A673 (cell line): ENCODE measurements at regions not wholly inside any gene's neighbourhood (a gene's known extent, or its start where the extent isn't known, plus 50 kb on each side); places are given as distances from the start of the nearest gene placed in this dataset.

ENCODE experiments used
- BruUV-seq: library from RNA; stranded (reverse); fragments of 400-500 nt; replicated peaks from 2 replicates; lab custom pipeline; 2021; lab: Mats Ljungman, UMichigan
- CTCF ChIA-PET: fragments of 300-600 bp; sonication (Branson Sonifier 250); formaldehyde crosslinking; loops from one replicate; lab custom pipeline; 2022; ENCODE audit warnings: antibody characterized with exemption; lab: Charles Lee
- POLR2A ChIA-PET: fragments of 300-600 bp; sonication (Branson Sonifier 250); formaldehyde crosslinking; loops from one replicate; lab custom pipeline; 2022; ENCODE audit warnings: antibody characterized with exemption; ENCODE audit not compliant: low non-redundant PET; lab: Charles Lee
- DNase-seq: peaks from one replicate; pipeline ENCODE4 v3.0.0-alpha.2; 2015; ENCODE audit warnings: low spot score
- H3K27ac ChIP-seq: fragments of 200-600 bp; sonication (generic); 2 replicates; pipeline ENCODE4 v1.5.1; 2016; ENCODE audit warnings: mixed run types, low read depth, mild to moderate bottlenecking, mixed read lengths, antibody characterized with exemption, low read length; ENCODE audit not compliant: poor library complexity, severe bottlenecking
- H3K27me3 ChIP-seq: fragments of 200-600 bp; sonication (generic); replicated peaks from 2 replicates; pipeline ENCODE4 v1.6.1; 2017; ENCODE audit warnings: mixed run types, low read depth, mild to moderate bottlenecking, mixed read lengths, antibody characterized with exemption, low read length; ENCODE audit not compliant: insufficient read depth, poor library complexity
- H3K36me3 ChIP-seq: fragments of 200-600 bp; sonication (generic); 2 replicates; pipeline ENCODE4 v1.6.1; 2016; ENCODE audit warnings: mixed run types, mild to moderate bottlenecking, mixed read lengths, antibody characterized with exemption, low read length; ENCODE audit not compliant: insufficient read depth, poor library complexity, severe bottlenecking
- H3K4me1 ChIP-seq: fragments of 200-600 bp; sonication (generic); 2 replicates; pipeline ENCODE4 v1.6.1; 2017; ENCODE audit warnings: mixed run types, mild to moderate bottlenecking, mixed read lengths, antibody characterized with exemption, low read length; ENCODE audit not compliant: insufficient read depth, poor library complexity, severe bottlenecking
- H3K4me3 ChIP-seq: fragments of 200-600 bp; sonication (generic); 2 replicates; pipeline ENCODE4 v1.5.1; 2016; ENCODE audit warnings: low read depth, mixed run types, mild to moderate bottlenecking, mixed read lengths, low read length; ENCODE audit not compliant: poor library complexity, severe bottlenecking
- H3K9me3 ChIP-seq: fragments of 200-600 bp; sonication (generic); 2 replicates; pipeline ENCODE4 v1.6.1; 2016; ENCODE audit warnings: mixed run types, low read depth, mild to moderate bottlenecking, mixed read lengths, antibody characterized with exemption, low read length; ENCODE audit not compliant: poor library complexity, severe bottlenecking
- CTCF ChIP-seq: fragments of 300-800, 200-600 bp; sonication (generic); conservative IDR thresholded peaks from 2 replicates; pipeline ENCODE4 v1.5.1; 2017; ENCODE audit warnings: low read depth, mild to moderate bottlenecking, antibody characterized with exemption, low read length, moderate library complexity, mixed read lengths
- EZH2 ChIP-seq: fragments of 200-600 bp; sonication (generic); IDR thresholded peaks from 2 replicates; pipeline ENCODE4 v1.6.1; 2017; ENCODE audit warnings: borderline replicate concordance, low read depth, mild to moderate bottlenecking, mixed read lengths, antibody characterized with exemption, low read length; ENCODE audit not compliant: poor library complexity, severe bottlenecking
- intact Hi-C: fragments of 100-400 bp; cut with micrococcal nuclease; formaldehyde crosslinking; loops from one replicate; pipeline ENCODE4 v1.10.0; 2022; ENCODE audit not compliant: unreplicated experiment

GRCh38 chr2:5403392-5403791, 288.8 kb upstream of the SOX11 start:
- no peaks in the 10 kb centered on the region for H3K9me3 ChIP-seq
- H3K27ac ChIP-seq = no peak overlapping the region
- H3K4me3 ChIP-seq = no peak overlapping the region
- no TSS peak for BruUV-seq
- H3K4me1 ChIP-seq = no peaks in the 10 kb centered on the region
- H3K27me3 ChIP-seq = no peaks in the 10 kb centered on the region
- POLR2A ChIA-PET = no interaction called here
- CTCF ChIA-PET = no interaction called here
- DNase-seq = no peak
- intact Hi-C loops = no loop called here
- no peaks in the 10 kb centered on the region for H3K36me3 ChIP-seq
- TF ChIP-seq EZH2 (no peak), CTCF (no peak)

- H3K4me1 ChIP-seq = peaks cover 20% of the 10 kb centered on the region
- no peaks in the 10 kb centered on the region for H3K9me3 ChIP-seq
- TF ChIP-seq EZH2 (no peak), CTCF (no peak)
- H3K4me3 ChIP-seq = no peak overlapping the region
- intact Hi-C loops = no loop called here
- BruUV-seq = no TSS peak
- H3K27me3 ChIP-seq = no peaks in the 10 kb centered on the region
- no peaks in the 10 kb centered on the region for H3K36me3 ChIP-seq
- DNase-seq = peak; percentile 56
- CTCF ChIA-PET = no interaction called here
- H3K27ac ChIP-seq = no peak overlapping the region
- POLR2A ChIA-PET = no interaction called here
Observed at GRCh38 chr2:5409898-5410381, 282.2 kb upstream of the SOX11 start.

GRCh38 chr2:5410991-5411700, 281.0 kb upstream of the SOX11 start:
- BruUV-seq = no TSS peak
- peaks cover 20% of the 10 kb centered on the region for H3K4me1 ChIP-seq
- ChIA-PET CTCF (no interaction called here), POLR2A (interaction anchor here (0.6 kb wide), 1 partner anchor 284 kb away, joined by 6 read pairs; no protein-coding TSS in a partner anchor)
- TF ChIP-seq CTCF (no peak), EZH2 (no peak)
- H3K27ac ChIP-seq = no peak overlapping the region
- no peaks in the 10 kb centered on the region for H3K36me3 ChIP-seq
- intact Hi-C loops = no loop called here
- DNase-seq = no peak
- H3K27me3 ChIP-seq = no peaks in the 10 kb centered on the region
- H3K4me3 ChIP-seq = no peak overlapping the region
- no peaks in the 10 kb centered on the region for H3K9me3 ChIP-seq
